Dermis blood vessel endothelial cell (primary cell): ENCODE measurements at regions not wholly inside any gene's neighbourhood (a gene's known extent, or its start where the extent isn't known, plus 50 kb on each side); places are given as distances from the start of the nearest gene placed in this dataset.

Experiments used
- DNase-seq: peaks from one replicate; pipeline ENCODE4 v3.0.0; 2010

GRCh38 chr15:26374806-26375205 is 398.1 kb downstream of the GABRB3 start:
- no peak for DNase-seq

DNA sequence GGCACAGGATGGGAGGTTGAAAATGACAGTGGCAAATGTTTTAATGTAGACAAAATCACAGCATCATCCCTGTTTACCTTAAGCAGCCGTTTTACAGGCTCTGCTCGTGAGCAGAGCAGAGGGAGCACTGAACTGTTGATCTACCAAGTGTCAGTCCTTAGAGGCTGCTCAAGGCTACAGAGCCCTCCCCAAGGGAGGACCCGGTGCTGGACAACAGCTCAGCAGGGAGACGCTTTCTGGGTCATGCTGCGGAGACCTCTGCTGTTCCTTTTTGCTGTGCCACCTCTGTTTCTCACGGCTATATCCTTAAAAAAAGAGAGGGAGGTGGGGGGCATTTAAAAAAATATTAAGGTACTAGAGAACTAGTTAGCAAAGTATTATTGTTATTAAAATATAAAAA is 400.2 kb downstream of the GABRB3 start:
- no peak for DNase-seq

GRCh38 chr15:26365077-26365476 is 407.8 kb downstream of the GABRB3 start:
- DNase-seq, result no peak

DNA sequence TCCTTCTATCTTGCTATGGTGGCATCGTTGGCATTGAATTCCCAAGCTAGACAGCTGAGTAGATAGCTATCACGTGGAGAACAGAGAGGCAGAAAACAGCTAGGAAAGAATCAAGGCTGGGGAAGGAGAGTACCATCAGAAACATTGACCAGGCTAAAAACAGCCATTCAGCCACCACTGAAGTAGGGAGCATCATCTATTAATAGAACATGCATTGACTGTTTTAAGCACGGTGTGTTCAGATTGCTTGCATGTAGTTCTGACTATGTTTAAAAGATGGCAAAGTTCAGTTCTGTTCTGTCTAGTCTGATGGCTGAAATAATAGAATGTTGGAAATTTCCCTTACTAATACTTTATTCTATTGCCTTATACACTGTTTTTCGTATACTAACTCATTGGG is 413.0 kb downstream of the GABRB3 start:
- no peak for DNase-seq

- no peak for DNase-seq
These were observed 414.2 kb downstream of the GABRB3 start for GRCh38 chr15:26358708-26359107.

DNA sequence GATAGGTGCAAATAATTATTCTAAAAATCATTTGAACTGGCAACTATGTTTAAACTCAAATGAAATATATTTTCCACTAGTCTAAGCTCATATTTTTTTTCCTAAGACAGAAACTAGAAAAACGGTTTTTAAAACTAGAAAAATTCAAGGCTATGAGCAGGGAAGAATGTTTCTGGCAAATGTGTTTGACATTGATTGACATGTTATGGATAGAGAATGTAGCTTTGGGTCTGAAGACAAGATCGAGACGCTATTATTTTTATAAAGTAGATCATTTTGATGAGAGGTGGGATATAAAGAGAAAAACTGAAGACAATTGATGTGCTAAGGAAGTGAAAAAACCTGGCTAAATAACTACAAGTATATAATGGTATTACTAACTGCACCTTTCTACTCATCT is 415.2 kb downstream of the GABRB3 start:
- no peak for DNase-seq

DNA sequence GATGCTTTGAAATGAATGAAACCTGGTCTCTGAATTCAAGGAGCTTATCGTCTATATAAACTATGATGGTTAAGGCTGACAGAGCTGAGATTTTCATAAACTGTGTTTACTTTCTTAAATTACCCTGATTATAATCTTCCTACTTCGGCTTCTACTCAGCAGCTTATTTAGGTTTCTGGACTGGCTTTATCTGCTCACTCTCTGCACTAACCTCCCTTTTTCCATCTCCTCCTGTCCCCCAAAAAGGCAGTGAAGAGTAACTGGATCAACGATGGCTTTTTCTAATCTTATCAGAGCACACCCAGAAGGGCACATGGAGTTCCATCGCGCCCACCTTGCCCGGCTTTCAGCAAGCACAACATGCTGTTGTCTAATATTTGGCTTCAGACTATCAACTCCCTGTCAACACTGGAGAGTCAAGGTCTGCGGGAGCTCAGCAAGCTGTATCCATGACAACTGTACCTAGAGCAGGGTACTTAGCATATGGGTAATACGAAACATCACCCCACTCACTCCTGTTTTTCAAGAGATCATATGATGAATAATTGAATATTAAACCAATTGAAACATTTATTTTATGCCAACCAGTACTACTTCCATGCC is 417.3 kb downstream of the GABRB3 start:
- DNase-seq, result no peak

- DNase-seq, result no peak
These were observed 420.0 kb downstream of the GABRB3 start for GRCh38 chr15:26352909-26353308.

GRCh38 chr15:26352406-26352805 is 420.5 kb downstream of the GABRB3 start:
- DNase-seq, result no peak

DNA sequence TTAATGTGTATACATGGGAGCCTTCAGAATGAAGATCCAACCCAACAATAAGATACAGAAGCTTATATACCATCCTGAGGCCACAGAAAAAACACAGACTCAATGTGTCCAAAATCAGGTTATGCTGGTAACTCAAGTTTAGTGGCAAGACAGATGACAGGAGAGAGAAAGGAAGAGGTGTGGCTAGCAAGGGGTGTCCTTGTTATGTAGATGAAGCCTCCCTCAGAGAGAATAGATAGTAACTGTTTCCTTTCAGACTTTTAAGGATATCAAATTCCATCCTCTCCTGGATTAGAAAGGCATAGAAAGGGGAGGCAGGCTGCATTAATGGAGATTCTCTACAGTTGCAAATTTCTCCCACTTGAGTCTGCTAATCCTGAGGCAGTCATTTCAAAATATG is 447.4 kb downstream of the GABRB3 start:
- no peak for DNase-seq

- no peak for DNase-seq
These were observed 449.3 kb downstream of the GABRB3 start for GRCh38 chr15:26323566-26323965.

GRCh38 chr15:26318689-26319088 is 454.2 kb downstream of the GABRB3 start:
- no peak for DNase-seq

DNA sequence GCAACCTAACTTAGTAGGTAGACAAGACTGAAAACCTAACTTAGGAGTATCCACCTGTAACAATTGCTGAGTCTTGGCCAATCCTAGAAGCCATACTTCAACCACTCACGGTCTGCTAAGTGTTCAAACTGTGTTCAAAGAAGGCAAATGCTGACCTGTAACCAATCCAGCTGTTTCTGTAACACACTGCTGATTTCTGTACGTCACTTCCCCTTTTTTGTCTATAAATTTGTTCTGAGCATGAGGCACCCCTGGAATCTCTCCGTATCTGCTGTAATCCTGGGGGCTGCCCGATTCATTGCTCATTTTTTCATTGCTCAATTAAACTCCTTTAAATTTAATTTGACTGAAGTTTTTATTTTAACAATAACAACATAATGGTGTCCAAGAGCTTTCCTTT is 451.4 kb upstream of the ATP10A start:
- no peak for DNase-seq

GRCh38 chr15:26311710-26312236 is 448.6 kb upstream of the ATP10A start:
- no peak for DNase-seq

- no peak for DNase-seq
These were observed 435.6 kb upstream of the ATP10A start for GRCh38 chr15:26298659-26299170.

- DNase-seq, result no peak
These were observed 435.0 kb upstream of the ATP10A start for GRCh38 chr15:26298010-26298658.

DNA sequence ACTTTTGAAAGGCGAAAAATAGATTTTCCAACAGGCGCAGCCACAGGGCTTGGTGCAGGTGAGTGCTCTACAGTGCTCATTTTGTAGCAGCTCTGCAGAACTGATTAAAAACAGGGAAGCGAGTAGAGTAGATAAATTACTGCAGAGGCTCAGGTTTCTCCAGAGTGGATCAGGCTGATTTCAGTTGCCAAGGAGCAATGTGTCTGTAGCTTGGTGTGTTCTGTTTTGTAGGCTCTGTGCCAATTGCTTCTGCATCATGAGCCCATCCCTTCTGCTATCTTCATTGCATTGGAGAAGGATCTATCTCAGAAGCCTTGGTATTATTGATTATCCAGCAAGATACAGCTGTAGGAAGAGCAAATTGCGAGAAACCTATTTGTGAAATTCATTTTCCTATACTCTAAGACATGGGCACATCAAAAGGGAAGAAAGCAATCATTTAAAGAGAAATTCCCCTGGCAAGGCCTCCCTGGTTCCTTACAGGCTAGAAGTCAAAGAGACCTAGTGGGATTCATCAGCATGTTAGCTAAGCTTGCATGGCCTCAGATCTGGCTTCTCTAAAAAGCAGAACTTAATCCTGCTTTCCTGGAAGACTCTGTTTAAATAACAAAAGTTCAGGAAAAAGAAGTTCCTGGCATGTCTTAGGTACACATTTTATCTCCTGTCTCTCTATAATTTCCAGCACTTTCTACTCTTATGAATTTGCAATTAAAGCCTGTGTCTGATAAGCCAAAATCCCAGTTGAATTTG is 432.4 kb upstream of the ATP10A start:
- DNase-seq, result no peak

GRCh38 chr15:26294059-26294689 is 431.0 kb upstream of the ATP10A start:
- no peak for DNase-seq

DNA sequence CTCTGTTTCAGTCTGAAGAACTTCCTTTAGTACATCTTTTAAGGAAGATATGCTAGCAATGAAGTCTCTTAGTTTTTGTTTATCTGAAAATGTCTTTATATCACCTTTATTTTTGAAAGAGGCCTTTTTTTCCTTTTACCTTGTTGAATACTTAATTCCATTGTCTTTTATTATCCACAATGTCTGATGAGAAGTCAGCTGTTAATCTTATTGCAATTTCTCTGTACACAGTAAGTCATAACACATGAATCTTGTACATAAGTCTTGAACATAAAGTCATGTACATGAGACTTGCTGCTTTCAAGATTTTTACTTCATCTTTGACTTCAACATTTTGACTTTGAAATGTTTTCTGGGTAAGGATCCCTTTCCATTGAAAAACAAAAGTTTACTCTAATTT is 424.3 kb upstream of the ATP10A start:
- no peak for DNase-seq

- DNase-seq, result no peak
These were observed 417.2 kb upstream of the ATP10A start for GRCh38 chr15:26280281-26280680.

- DNase-seq, result no peak
These were observed 398.8 kb upstream of the ATP10A start for GRCh38 chr15:26261966-26262365.

DNA sequence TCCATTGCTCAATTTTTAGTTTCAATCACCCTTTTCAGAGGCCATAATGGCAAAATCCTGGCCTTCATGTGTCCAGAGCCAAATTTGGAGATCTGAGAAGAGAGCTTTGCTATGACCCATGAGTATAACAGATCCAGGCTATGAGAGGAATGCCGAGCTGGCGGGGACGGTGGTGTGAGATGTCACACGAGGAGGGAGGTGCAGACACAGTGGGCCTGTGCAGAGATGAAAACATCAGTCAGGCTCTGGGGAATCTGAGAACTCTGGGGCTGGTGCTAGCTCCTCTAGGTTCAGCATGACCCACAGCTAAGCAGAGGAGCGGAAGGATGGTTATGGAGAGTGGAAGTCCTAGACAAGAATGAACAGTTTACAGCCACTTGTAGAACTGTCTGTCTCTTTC is 398.3 kb upstream of the ATP10A start:
- no peak for DNase-seq

DNA sequence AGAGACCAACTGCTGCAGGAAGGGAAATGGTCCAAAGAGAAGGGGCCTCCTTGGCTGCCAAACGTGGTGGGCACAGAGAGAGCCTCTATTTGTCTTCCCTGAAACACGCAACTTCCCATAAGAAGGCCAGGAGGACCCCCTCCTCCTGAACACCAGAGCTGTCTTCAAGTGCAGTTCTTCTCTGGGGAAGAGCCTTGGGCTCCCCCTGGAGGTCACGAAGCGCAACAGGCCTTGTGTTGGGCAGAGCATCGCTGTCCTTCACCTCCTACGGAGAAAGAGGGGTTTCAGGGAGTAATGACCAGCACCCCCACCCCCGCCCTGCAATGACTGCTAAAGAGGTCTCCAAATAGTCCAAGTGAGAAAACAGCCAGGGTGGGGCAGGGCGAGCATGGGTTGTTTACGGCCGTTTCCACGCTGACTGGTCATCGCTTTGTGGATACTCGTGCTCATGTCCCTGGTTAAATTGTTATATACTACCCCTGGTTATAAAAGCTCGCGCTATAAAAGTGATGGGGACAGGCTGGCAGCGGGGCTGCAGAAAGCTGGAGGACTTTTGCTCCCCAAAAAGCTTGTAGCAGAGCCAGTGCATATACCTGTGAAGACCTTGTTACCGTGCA is 397.5 kb upstream of the ATP10A start:
- peak; percentile 12 for DNase-seq
